ENCODE measurements at regions not wholly inside any gene's neighbourhood (a gene's known extent, or its start where the extent isn't known, plus 50 kb on each side); places are given as distances from the start of the nearest gene placed in this dataset.

DNA sequence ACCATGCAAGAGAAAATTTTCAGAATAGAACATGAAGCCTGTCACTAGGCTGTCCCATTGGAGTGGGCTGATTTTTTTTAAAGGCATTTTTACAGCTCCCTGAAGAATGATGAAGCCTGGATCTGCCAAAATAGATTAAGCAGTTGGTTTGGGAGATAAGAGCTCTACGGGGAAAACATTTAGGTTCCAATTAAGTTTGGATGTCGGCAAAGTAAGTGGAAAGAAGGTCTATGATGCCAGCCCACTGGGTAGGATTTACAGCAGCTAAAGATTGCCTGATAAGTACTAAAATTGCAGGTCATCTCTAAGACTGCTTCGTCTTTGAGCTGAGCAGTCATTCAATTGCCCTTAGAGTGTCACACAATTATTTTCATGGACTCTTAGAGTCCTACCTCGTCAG lies 939.2 kb upstream of the CELF2 start:
- Histone ChIP-seq H3K9me3 (no peaks in the 10 kb centered on the region), H3K27ac (no peak overlapping the region), H3K36me3 (no peaks in the 10 kb centered on the region), H3K4me1 (replicated peaks) (no peaks in the 10 kb centered on the region), H3K27me3 (replicated peaks; ENCODE audit: insufficient read depth) (no peaks in the 10 kb centered on the region), H3K4me3 (no peak overlapping the region)
- 24% methylated on average over 4 of the region's 4 CpGs for WGBS
- DNase-seq (ENCODE audit: low spot score): no peak
- TF ChIP-seq, protein P1, sequence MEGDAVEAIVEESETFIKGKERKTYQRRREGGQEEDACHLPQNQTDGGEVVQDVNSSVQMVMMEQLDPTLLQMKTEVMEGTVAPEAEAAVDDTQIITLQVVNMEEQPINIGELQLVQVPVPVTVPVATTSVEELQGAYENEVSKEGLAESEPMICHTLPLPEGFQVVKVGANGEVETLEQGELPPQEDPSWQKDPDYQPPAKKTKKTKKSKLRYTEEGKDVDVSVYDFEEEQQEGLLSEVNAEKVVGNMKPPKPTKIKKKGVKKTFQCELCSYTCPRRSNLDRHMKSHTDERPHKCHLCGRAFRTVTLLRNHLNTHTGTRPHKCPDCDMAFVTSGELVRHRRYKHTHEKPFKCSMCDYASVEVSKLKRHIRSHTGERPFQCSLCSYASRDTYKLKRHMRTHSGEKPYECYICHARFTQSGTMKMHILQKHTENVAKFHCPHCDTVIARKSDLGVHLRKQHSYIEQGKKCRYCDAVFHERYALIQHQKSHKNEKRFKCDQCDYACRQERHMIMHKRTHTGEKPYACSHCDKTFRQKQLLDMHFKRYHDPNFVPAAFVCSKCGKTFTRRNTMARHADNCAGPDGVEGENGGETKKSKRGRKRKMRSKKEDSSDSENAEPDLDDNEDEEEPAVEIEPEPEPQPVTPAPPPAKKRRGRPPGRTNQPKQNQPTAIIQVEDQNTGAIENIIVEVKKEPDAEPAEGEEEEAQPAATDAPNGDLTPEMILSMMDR (IDR thresholded peaks at IDR 0.05): no peak
- TF ChIP-seq POLR2AphosphoS5 (IDR thresholded peaks at IDR 0.05): no peak
- TF ChIP-seq POLR2A (IDR thresholded peaks at IDR 0.05): no peak
- intact Hi-C loops (cut with DNase I): no loop called here

DNA sequence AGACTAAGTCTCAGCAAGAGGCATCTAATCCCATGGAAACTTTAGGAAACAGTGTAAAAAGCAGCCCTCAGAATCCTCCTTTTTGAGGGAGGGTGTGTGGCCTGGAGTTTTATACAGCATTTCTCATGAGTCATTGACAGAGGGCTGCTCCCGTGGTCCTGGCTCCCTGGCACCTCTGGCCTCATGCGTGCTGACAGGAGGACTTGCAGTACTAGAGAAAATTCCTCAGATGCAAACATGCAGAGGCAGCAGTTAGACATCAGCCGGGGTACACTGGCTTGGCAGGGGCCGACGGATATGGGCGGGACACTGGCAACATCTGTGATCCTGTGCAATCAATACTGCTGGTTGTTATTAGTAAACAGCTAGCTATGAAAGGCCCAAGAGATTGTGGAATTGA lies 925.1 kb upstream of the CELF2 start:
- TF ChIP-seq, protein P1 (IDR thresholded peaks at IDR 0.05): no peak
- no peak for TF ChIP-seq POLR2AphosphoS5 (IDR thresholded peaks at IDR 0.05)
- no peak for TF ChIP-seq POLR2A (IDR thresholded peaks at IDR 0.05)
- peaks cover 3% of the 10 kb centered on the region for H3K9me3 ChIP-seq
- no peak for DNase-seq (ENCODE audit: low spot score)
- WGBS: 49% methylated on average over 6 of the region's 6 CpGs
- no peaks in the 10 kb centered on the region for H3K36me3 ChIP-seq
- H3K4me1 ChIP-seq (replicated peaks): no peaks in the 10 kb centered on the region
- H3K27me3 ChIP-seq (replicated peaks; ENCODE audit: insufficient read depth): no peaks in the 10 kb centered on the region
- intact Hi-C loops (cut with DNase I): no loop called here
- no peak overlapping the region for H3K27ac ChIP-seq
- H3K4me3 ChIP-seq: no peak overlapping the region

- Histone ChIP-seq H3K9me3 (peaks cover 3% of the 10 kb centered on the region), H3K27ac (no peak overlapping the region), H3K36me3 (no peaks in the 10 kb centered on the region), H3K27me3 (replicated peaks; ENCODE audit: insufficient read depth) (no peaks in the 10 kb centered on the region), H3K4me1 (replicated peaks) (no peaks in the 10 kb centered on the region), H3K4me3 (no peak overlapping the region)
- TF ChIP-seq POLR2AphosphoS5 (IDR thresholded peaks at IDR 0.05) (no peak), POLR2A (IDR thresholded peaks at IDR 0.05) (no peak)
- TF ChIP-seq, protein P1 (IDR thresholded peaks at IDR 0.05): no peak
- intact Hi-C loops (cut with DNase I): no loop called here
- 58% methylated on average over 3 of the region's 3 CpGs for WGBS
- DNase-seq (ENCODE audit: low spot score): no peak
These were observed 924.7 kb upstream of the CELF2 start for GRCh38 chr10:10093021-10093420.

DNA sequence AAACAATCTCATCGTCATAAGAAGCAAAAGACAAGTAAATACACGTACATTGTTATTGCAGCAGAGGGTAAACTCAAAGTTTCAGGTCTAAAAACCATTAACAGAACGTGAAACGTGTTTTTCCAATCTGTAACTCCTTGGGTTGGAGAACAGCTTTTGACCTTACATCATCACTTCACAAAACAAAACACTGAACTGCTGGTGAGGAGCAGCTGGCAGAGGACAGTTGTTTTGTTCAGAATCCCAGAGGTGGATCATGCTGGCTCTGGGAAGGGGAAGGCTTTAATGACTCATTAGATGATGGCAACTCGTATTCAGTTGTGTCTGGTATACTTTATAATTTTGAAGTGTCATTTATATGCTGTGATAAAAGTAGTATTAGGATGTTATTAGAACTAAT lies 923.0 kb upstream of the CELF2 start:
- 26% methylated on average over 5 of the region's 5 CpGs for WGBS
- peaks cover 3% of the 10 kb centered on the region for H3K9me3 ChIP-seq
- H3K36me3 ChIP-seq: no peaks in the 10 kb centered on the region
- intact Hi-C loops (cut with DNase I): no loop called here
- no peaks in the 10 kb centered on the region for H3K27me3 ChIP-seq (replicated peaks; ENCODE audit: insufficient read depth)
- no peak overlapping the region for H3K4me3 ChIP-seq
- H3K27ac ChIP-seq: no peak overlapping the region
- H3K4me1 ChIP-seq (replicated peaks): no peaks in the 10 kb centered on the region
- no peak for TF ChIP-seq POLR2A (IDR thresholded peaks at IDR 0.05)
- TF ChIP-seq, protein P1 (IDR thresholded peaks at IDR 0.05): no peak
- TF ChIP-seq POLR2AphosphoS5 (IDR thresholded peaks at IDR 0.05): no peak
- no peak for DNase-seq (ENCODE audit: low spot score)

DNA sequence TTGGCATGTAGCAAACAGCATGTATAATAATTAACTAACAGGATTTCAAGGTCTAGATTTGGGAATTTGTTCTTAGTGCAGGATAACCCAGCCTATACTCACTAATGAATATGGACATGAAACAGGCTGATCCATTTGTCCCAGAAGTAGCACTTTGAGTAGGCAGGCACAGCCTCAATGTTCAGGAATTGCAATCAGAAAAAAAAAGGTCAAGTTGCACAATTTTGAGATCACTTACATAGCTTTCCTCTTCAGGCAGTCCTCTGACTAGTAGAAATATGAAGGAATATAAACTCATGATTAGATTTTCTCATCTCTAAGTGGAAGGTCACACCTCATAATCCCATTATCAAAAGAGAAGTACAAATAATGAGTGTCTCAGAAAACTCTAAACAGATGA lies 921.4 kb upstream of the CELF2 start:
- no peak overlapping the region for H3K27ac ChIP-seq
- H3K36me3 ChIP-seq: no peaks in the 10 kb centered on the region
- H3K27me3 ChIP-seq (replicated peaks; ENCODE audit: insufficient read depth): no peaks in the 10 kb centered on the region
- no peaks in the 10 kb centered on the region for H3K4me1 ChIP-seq (replicated peaks)
- H3K9me3 ChIP-seq: no peaks in the 10 kb centered on the region
- no peak for TF ChIP-seq POLR2A (IDR thresholded peaks at IDR 0.05)
- TF ChIP-seq, protein P1 (IDR thresholded peaks at IDR 0.05): no peak
- TF ChIP-seq POLR2AphosphoS5 (IDR thresholded peaks at IDR 0.05): no peak
- DNase-seq (ENCODE audit: low spot score): no peak
- H3K4me3 ChIP-seq: no peak overlapping the region
- intact Hi-C loops (cut with DNase I): no loop called here
